Neural cell (in vitro differentiated cells): ENCODE measurements at regions not wholly inside any gene's neighbourhood (a gene's known extent, or its start where the extent isn't known, plus 50 kb on each side); places are given as distances from the start of the nearest gene placed in this dataset.

Experiments used
- H2AFZ ChIP-seq: fragments of 200-600, 300-800 bp; sonication (generic), shearing (Covaris generic); 2 replicates; pipeline ENCODE4 v1.6.0; 2014; ENCODE audit warnings: low read depth, mild to moderate bottlenecking, antibody characterized with exemption, low read length, moderate library complexity
- H3F3A ChIP-seq: fragments of 200-600 bp; shearing (Covaris generic); 2 replicates; pipeline ENCODE4 v1.6.1; 2016; ENCODE audit warnings: mild to moderate bottlenecking, moderate library complexity, mixed read lengths, antibody characterized with exemption, low read length; ENCODE audit not compliant: insufficient read depth, poor library complexity, severe bottlenecking
- H3K27ac ChIP-seq: fragments of 200-600, 300-800 bp; sonication (generic), shearing (Covaris generic); 2 replicates; pipeline ENCODE4 v1.5.1; 2014; ENCODE audit warnings: mild to moderate bottlenecking, low read length, moderate library complexity
- H3K27me3 ChIP-seq: fragments of 300-800, 200-600 bp; sonication (generic), shearing (Covaris generic); 2 replicates; pipeline ENCODE4 v1.6.0; 2014; ENCODE audit warnings: mild to moderate bottlenecking, low read depth, low read length, moderate library complexity; ENCODE audit not compliant: insufficient read depth
- H3K36me3 ChIP-seq: fragments of 300-800, 200-600 bp; sonication (generic), shearing (Covaris generic); 2 replicates; pipeline ENCODE4 v1.5.1; 2014; ENCODE audit warnings: mild to moderate bottlenecking, antibody characterized with exemption, low read length, moderate library complexity; ENCODE audit not compliant: insufficient read depth
- H3K4me2 ChIP-seq: fragments of 300-800, 200-600 bp; sonication (generic), shearing (Covaris generic); 2 replicates; pipeline ENCODE4 v1.6.0; 2014; ENCODE audit warnings: mild to moderate bottlenecking, low read length
- H3K4me3 ChIP-seq: fragments of 300-800, 200-600 bp; sonication (generic), shearing (Covaris generic); 2 replicates; pipeline ENCODE4 v1.5.1; 2014; ENCODE audit warnings: mild to moderate bottlenecking, low read length, moderate library complexity
- H3K79me2 ChIP-seq: fragments of 200-600 bp; shearing (Covaris generic); replicated peaks from 2 replicates; pipeline ENCODE4 v1.6.0; 2014; ENCODE audit warnings: mild to moderate bottlenecking, low read length, moderate library complexity; ENCODE audit not compliant: insufficient read depth
- H3K9ac ChIP-seq: fragments of 300-800, 200-600 bp; sonication (generic), shearing (Covaris generic); 2 replicates; pipeline ENCODE4 v1.6.1; 2016; ENCODE audit warnings: mild to moderate bottlenecking, low read length, mixed read lengths
- H3K9me2 ChIP-seq: fragments of 200-600 bp; shearing (Covaris generic); 2 replicates; pipeline ENCODE4 v1.6.1; 2016; ENCODE audit warnings: mild to moderate bottlenecking, low read length, mixed read lengths; ENCODE audit not compliant: insufficient read depth
- H3K9me3 ChIP-seq: fragments of 200-600, 300-800 bp; sonication (generic), shearing (Covaris generic); 2 replicates; pipeline ENCODE4 v1.6.1; 2016; ENCODE audit warnings: mild to moderate bottlenecking, mixed run types, low read length, moderate library complexity, mixed read lengths
- H4K20me1 ChIP-seq: fragments of 200-600 bp; shearing (Covaris generic); 2 replicates; pipeline ENCODE4 v1.6.1; 2016; ENCODE audit warnings: mild to moderate bottlenecking, mixed run types; ENCODE audit not compliant: insufficient read depth
- EZH2 ChIP-seq: fragments of 200-600, 300-800 bp; shearing (Covaris generic), sonication (generic); IDR thresholded peaks from 2 replicates; pipeline ENCODE4 v1.6.1; 2014; ENCODE audit warnings: antibody characterized with exemption, low read length, borderline replicate concordance, mild to moderate bottlenecking; ENCODE audit not compliant: insufficient read depth, poor library complexity, severe bottlenecking
- MXI1 ChIP-seq: fragments of 450-650 bp; conservative IDR thresholded peaks from 2 replicates; pipeline ENCODE4 v1.6.1; 2014; ENCODE audit warnings: antibody characterized with exemption, mild to moderate bottlenecking; ENCODE audit not compliant: poor library complexity, severe bottlenecking
- POLR2AphosphoS5 ChIP-seq: IDR thresholded peaks from 2 replicates; pipeline ENCODE4 v1.6.1; 2012
- RAD21 ChIP-seq: fragments of 450-650 bp; conservative IDR thresholded peaks from 2 replicates; pipeline ENCODE4 v1.6.1; 2014; ENCODE audit warnings: antibody characterized with exemption, mild to moderate bottlenecking, moderate library complexity
- SMC3 ChIP-seq: fragments of 450-650 bp; conservative IDR thresholded peaks from 2 replicates; pipeline ENCODE4 v1.6.1; 2014; ENCODE audit warnings: antibody characterized with exemption, mild to moderate bottlenecking, moderate library complexity; ENCODE audit not compliant: poor library complexity
- TAF1 ChIP-seq: IDR thresholded peaks from 2 replicates; pipeline ENCODE4 v1.6.1; 2012; ENCODE audit warnings: low read depth
- TF ChIP-seq, protein P1 (sequence below): IDR thresholded peaks from 2 replicates; pipeline ENCODE4 v1.6.1; 2012; ENCODE audit warnings: borderline replicate concordance
- TF ChIP-seq, protein P2 (sequence below): fragments of 450-650 bp; IDR thresholded peaks from 2 replicates; pipeline ENCODE4 v1.5.1; 2014; ENCODE audit warnings: antibody characterized with exemption, mild to moderate bottlenecking, moderate library complexity; ENCODE audit not compliant: poor library complexity, severe bottlenecking

DNA sequence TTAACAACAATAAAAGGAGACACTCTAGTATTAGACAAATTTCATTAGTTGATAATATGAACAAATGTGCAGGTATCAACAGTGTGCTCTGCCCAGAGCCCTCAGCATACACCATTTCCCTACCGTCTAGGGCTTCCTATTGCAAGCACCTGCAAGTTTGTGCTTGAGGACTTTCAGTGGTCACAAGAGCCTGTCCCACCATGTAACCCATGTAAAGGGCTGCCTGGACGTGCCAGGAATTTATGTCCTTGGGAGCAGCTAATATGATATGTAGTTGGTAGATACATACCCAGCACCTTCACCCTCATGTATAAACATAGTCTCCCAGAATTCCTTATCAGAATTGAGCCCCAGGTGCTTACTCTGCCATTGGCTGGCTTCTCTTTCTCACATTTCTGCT lies 128.0 kb downstream of the UFM1 start:
- TF ChIP-seq, protein P1, sequence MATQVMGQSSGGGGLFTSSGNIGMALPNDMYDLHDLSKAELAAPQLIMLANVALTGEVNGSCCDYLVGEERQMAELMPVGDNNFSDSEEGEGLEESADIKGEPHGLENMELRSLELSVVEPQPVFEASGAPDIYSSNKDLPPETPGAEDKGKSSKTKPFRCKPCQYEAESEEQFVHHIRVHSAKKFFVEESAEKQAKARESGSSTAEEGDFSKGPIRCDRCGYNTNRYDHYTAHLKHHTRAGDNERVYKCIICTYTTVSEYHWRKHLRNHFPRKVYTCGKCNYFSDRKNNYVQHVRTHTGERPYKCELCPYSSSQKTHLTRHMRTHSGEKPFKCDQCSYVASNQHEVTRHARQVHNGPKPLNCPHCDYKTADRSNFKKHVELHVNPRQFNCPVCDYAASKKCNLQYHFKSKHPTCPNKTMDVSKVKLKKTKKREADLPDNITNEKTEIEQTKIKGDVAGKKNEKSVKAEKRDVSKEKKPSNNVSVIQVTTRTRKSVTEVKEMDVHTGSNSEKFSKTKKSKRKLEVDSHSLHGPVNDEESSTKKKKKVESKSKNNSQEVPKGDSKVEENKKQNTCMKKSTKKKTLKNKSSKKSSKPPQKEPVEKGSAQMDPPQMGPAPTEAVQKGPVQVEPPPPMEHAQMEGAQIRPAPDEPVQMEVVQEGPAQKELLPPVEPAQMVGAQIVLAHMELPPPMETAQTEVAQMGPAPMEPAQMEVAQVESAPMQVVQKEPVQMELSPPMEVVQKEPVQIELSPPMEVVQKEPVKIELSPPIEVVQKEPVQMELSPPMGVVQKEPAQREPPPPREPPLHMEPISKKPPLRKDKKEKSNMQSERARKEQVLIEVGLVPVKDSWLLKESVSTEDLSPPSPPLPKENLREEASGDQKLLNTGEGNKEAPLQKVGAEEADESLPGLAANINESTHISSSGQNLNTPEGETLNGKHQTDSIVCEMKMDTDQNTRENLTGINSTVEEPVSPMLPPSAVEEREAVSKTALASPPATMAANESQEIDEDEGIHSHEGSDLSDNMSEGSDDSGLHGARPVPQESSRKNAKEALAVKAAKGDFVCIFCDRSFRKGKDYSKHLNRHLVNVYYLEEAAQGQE = no peak
- TF ChIP-seq EZH2 = no peak
- no peak for TF ChIP-seq SMC3
- TF ChIP-seq RAD21 = no peak
- no peak for TF ChIP-seq MXI1
- TF ChIP-seq TAF1 = no peak
- TF ChIP-seq POLR2AphosphoS5 = no peak
- TF ChIP-seq, protein P2, sequence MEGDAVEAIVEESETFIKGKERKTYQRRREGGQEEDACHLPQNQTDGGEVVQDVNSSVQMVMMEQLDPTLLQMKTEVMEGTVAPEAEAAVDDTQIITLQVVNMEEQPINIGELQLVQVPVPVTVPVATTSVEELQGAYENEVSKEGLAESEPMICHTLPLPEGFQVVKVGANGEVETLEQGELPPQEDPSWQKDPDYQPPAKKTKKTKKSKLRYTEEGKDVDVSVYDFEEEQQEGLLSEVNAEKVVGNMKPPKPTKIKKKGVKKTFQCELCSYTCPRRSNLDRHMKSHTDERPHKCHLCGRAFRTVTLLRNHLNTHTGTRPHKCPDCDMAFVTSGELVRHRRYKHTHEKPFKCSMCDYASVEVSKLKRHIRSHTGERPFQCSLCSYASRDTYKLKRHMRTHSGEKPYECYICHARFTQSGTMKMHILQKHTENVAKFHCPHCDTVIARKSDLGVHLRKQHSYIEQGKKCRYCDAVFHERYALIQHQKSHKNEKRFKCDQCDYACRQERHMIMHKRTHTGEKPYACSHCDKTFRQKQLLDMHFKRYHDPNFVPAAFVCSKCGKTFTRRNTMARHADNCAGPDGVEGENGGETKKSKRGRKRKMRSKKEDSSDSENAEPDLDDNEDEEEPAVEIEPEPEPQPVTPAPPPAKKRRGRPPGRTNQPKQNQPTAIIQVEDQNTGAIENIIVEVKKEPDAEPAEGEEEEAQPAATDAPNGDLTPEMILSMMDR = no peak
- Histone ChIP-seq H3K36me3 (no peaks in the 10 kb centered on the region), H3K9me3 (no peaks in the 10 kb centered on the region), H3K9ac (no peak overlapping the region), H2AFZ (no peak overlapping the region), H3K9me2 (no peaks in the 10 kb centered on the region), H3K27ac (no peak overlapping the region), H3F3A (no peaks in the 10 kb centered on the region), H4K20me1 (no peaks in the 10 kb centered on the region), H3K4me2 (no peak overlapping the region), H3K27me3 (no peaks in the 10 kb centered on the region), H3K79me2 (no peaks in the 10 kb centered on the region), H3K4me3 (no peak overlapping the region)

DNA sequence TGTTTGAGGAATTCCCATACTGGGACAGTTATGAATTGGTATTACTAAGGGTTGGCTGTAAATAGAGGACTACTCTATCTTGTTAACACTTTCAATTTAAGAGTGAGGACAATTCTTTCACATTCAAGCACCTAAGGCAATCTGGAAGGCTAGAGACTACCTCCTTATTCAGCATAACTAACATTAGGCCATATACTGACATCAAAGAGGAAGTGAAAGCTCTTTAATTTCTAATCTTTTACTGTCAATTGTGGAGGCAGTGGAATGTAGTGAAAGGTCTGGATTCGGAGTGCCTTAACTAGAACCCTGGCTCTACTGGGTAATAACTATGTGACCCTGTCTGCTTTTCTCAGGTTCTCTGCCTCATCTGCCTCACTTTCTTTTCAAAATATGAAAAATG lies 134.0 kb downstream of the UFM1 start:
- Histone ChIP-seq H3K27me3 (no peaks in the 10 kb centered on the region), H3K4me2 (no peak overlapping the region), H2AFZ (no peak overlapping the region), H3K4me3 (no peak overlapping the region), H3K36me3 (no peaks in the 10 kb centered on the region), H3K9ac (no peak overlapping the region), H3K79me2 (no peaks in the 10 kb centered on the region), H3K9me2 (no peaks in the 10 kb centered on the region), H3F3A (no peaks in the 10 kb centered on the region), H3K9me3 (no peaks in the 10 kb centered on the region), H4K20me1 (no peaks in the 10 kb centered on the region), H3K27ac (no peak overlapping the region)
- no peak for TF ChIP-seq RAD21
- TF ChIP-seq, protein P2 = no peak
- no peak for TF ChIP-seq MXI1
- no peak for TF ChIP-seq TAF1
